ENCODE measurements at regions not wholly inside any gene's neighbourhood (a gene's known extent, or its start where the extent isn't known, plus 50 kb on each side); places are given as distances from the start of the nearest gene placed in this dataset.

GRCh38 chr13:29713839-29714238 is 118.4 kb upstream of the SLC7A1 start:
- peak; percentile 50 for DNase-seq (ENCODE audit: low spot score)

- no peak for DNase-seq (ENCODE audit: low spot score)
Observed at GRCh38 chr13:29711776-29712175, 116.3 kb upstream of the SLC7A1 start.

GRCh38 chr13:29710511-29710910 is 115.0 kb upstream of the SLC7A1 start:
- DNase-seq (ENCODE audit: low spot score) = no peak

- no peak for DNase-seq (ENCODE audit: low spot score)
Observed at GRCh38 chr13:29709407-29710069, 114.0 kb upstream of the SLC7A1 start.

- DNase-seq (ENCODE audit: low spot score) = peak; percentile 46
Observed at GRCh38 chr13:29707876-29708543, 112.5 kb upstream of the SLC7A1 start.

- no peak for DNase-seq (ENCODE audit: low spot score)
Observed at GRCh38 chr13:29706923-29707322, 111.4 kb upstream of the SLC7A1 start.

- DNase-seq (ENCODE audit: low spot score) = no peak
Observed at GRCh38 chr13:29704648-29705047, 109.2 kb upstream of the SLC7A1 start.

GRCh38 chr13:29703421-29703820 is 107.9 kb upstream of the SLC7A1 start:
- no peak for DNase-seq (ENCODE audit: low spot score)

- DNase-seq (ENCODE audit: low spot score) = no peak
Observed at GRCh38 chr13:29702912-29703351, 107.4 kb upstream of the SLC7A1 start.

GRCh38 chr13:29698106-29698505 is 102.6 kb upstream of the SLC7A1 start:
- DNase-seq (ENCODE audit: low spot score) = no peak

- no peak for DNase-seq (ENCODE audit: low spot score)
Observed at GRCh38 chr13:29696606-29697005, 101.1 kb upstream of the SLC7A1 start.

- DNase-seq (ENCODE audit: low spot score) = no peak
Observed at GRCh38 chr13:29693275-29693945, 97.9 kb upstream of the SLC7A1 start.

GRCh38 chr13:29689548-29689947 is 94.1 kb upstream of the SLC7A1 start:
- DNase-seq (ENCODE audit: low spot score) = no peak

GRCh38 chr13:29688193-29688592 is 92.7 kb upstream of the SLC7A1 start:
- no peak for DNase-seq (ENCODE audit: low spot score)

GRCh38 chr13:29684441-29684840 is 89.0 kb upstream of the SLC7A1 start:
- no peak for DNase-seq (ENCODE audit: low spot score)

- DNase-seq (ENCODE audit: low spot score) = no peak
Observed at GRCh38 chr13:29683041-29683440, 87.6 kb upstream of the SLC7A1 start.

- no peak for DNase-seq (ENCODE audit: low spot score)
Observed at GRCh38 chr13:29681864-29682263, 86.4 kb upstream of the SLC7A1 start.

- no peak for DNase-seq (ENCODE audit: low spot score)
Observed at GRCh38 chr13:29679396-29680053, 84.0 kb upstream of the SLC7A1 start.

GRCh38 chr13:29677627-29678026 is 82.1 kb upstream of the SLC7A1 start:
- no peak for DNase-seq (ENCODE audit: low spot score)

GRCh38 chr13:29676941-29677452 is 81.5 kb upstream of the SLC7A1 start:
- no peak for DNase-seq (ENCODE audit: low spot score)

- no peak for DNase-seq (ENCODE audit: low spot score)
Observed at GRCh38 chr13:29676535-29676934, 81.0 kb upstream of the SLC7A1 start.

- DNase-seq (ENCODE audit: low spot score) = no peak
Observed at GRCh38 chr13:29674532-29674931, 79.0 kb upstream of the SLC7A1 start.

- DNase-seq (ENCODE audit: low spot score) = no peak
Observed at GRCh38 chr13:29664591-29664990, 69.1 kb upstream of the SLC7A1 start.

Measured in hematopoietic multipotent progenitor cell treated with erythropoietin and hydrocortisone succinate and interleukin-3 and kit ligand, for 17 days (in vitro differentiated cells).